Heart left ventricle (tissue), 16 donors: ENCODE measurements at regions not wholly inside any gene's neighbourhood (a gene's known extent, or its start where the extent isn't known, plus 50 kb on each side); places are given as distances from the start of the nearest gene placed in this dataset.

Experiments used
- ATAC-seq, 4 donors: fragments of 200-7000 bp; cut with Tn5 transposase; one replicate each; pipeline ENCODE4 v1.9.1; 2020 to 2022; ENCODE audit warnings: moderate library complexity in 4 of 4, mild to moderate bottlenecking in 3 of 4, moderate number of reproducible peaks in 1 of 4
- DNase-seq, 5 donors: peaks; one replicate each; pipeline ENCODE4 v3.0.0-alpha.2; 2020
- H3K27ac ChIP-seq, 12 donors: fragments of 200-600 bp; sonication (generic) in 4 of 12; one replicate each; pipeline versions ENCODE4 v1.5.0 to v1.8.0; 2016 to 2022; ENCODE audit warnings: mild to moderate bottlenecking in 2 of 12
- H3K27me3 ChIP-seq, 9 donors: fragments of 200-600 bp; sonication (generic) in 2 of 9; one replicate each; pipeline versions ENCODE4 v1.5.1 to v1.8.0; 2016 to 2022; ENCODE audit warnings: mild to moderate bottlenecking in 3 of 9
- H3K36me3 ChIP-seq, 9 donors: fragments of 200-600 bp; sonication (generic) in 2 of 9; one replicate each; pipeline versions ENCODE4 v1.5.0 to v1.8.0; 2018 to 2022; ENCODE audit warnings: mild to moderate bottlenecking in 2 of 9
- H3K4me1 ChIP-seq, 12 donors: fragments of 200-600 bp; sonication (generic) in 4 of 12; one replicate each; pipeline versions ENCODE4 v1.5.0 to v1.8.0; 2016 to 2022; ENCODE audit warnings: mild to moderate bottlenecking in 3 of 12
- H3K4me3 ChIP-seq, 12 donors: fragments of 200-600 bp; sonication (generic) in 4 of 12; one replicate each; pipeline versions ENCODE4 v1.5.0 to v1.8.0; 2017 to 2022; ENCODE audit warnings: mild to moderate bottlenecking in 9 of 12, moderate library complexity in 4 of 12
- H3K9me3 ChIP-seq, 12 donors: fragments of 200-600 bp; sonication (generic) in 4 of 12; one replicate each; pipeline versions ENCODE4 v1.5.0 to v1.8.0; 2016 to 2022; ENCODE audit warnings: mild to moderate bottlenecking in 1 of 12
- POLR2A ChIP-seq, 2 donors: fragments of 450-650 bp; IDR thresholded peaks; one replicate each; pipeline ENCODE4 v1.6.1; 2017; ENCODE audit warnings: antibody characterized with exemption in 2 of 2, mild to moderate bottlenecking in 2 of 2, moderate library complexity in 2 of 2
- WGBS, 4 donors: extraction: QIAGEN DNeasy Blood & Tissue Kit in 2 of 4; methylation state at CpG; one replicate each; pipeline versions ENCODE4 v1.1.5 to v1.1.7; 2013 to 2018; 5-methylcytosine and 5-hydroxymethylcytosine counted together
- intact Hi-C, 10 donors: fragments of 100-400 bp; cut with DNase I; formaldehyde crosslinking; loops; one replicate each; pipeline versions ENCODE4 v1.11.1 to v1.14.2; 2022
- TF ChIP-seq, protein P1 (sequence below), 12 donors: fragments of 200-600 bp; sonication (generic) in 4 of 12; IDR thresholded peaks; one replicate each; pipeline versions ENCODE4 v1.5.0 to v1.8.0; 2018 to 2022; ENCODE audit warnings: antibody characterized with exemption in 12 of 12, mild to moderate bottlenecking in 5 of 12
- donor health status: ischemic (EF 13 %, LVEDD 7.1; RV severe dilation, severe dysfunction).
- donor health status: healthy with polysubstance abuse.
- donor health status: DM: no; HTN: yes; CAD: no.
- donor health status: DM: no; HTN: no; CAD: no.
- donor health status: ischemic (EF 25% LVEDD 6.9; RV normal size, moderate dysfunction).
- donor health status: ischemic (EF 25% LVEDD 5.7; RV mildly dilated, moderate dysfunction).
- donor health status: healthy.
- donor health status: DM: yes; HTN: yes; CAD: no.
- donor health status: ischemic (EF 35%, LVEDD 5.7; RV mildly dilated, moderate dysfunction).
- donor health status: nonischemic (EF 11% LVEDD 7.7; RV severe dilation, severe dysfunction).
- donor health status: DM: yes; HTN: yes; CAD: no.
- donor health status: PGD.
- donor health status: ischemic (EF 29% LVEDD 5.4; RV normal size, mild dysfunction).
- donor health status: nonischemic (EF 23%, LVEDD 6.1; RV moderate dilation, normal function).

- Histone ChIP-seq H3K4me3 (no peak overlapping the region), H3K27ac (no peak overlapping the region), H3K36me3 (no peaks in the 10 kb centered on the region), H3K4me1 (no peaks in the 10 kb centered on the region), H3K27me3 (no peaks in the 10 kb centered on the region), H3K9me3 (peaks cover 0 to 19% (median 0%) of the 10 kb centered on the region in 12 donors)
- WGBS, 4 donors, result 79 to 89% (median 82%) methylated on average over 3 of the region's 3 CpGs
- TF ChIP-seq, protein P1, sequence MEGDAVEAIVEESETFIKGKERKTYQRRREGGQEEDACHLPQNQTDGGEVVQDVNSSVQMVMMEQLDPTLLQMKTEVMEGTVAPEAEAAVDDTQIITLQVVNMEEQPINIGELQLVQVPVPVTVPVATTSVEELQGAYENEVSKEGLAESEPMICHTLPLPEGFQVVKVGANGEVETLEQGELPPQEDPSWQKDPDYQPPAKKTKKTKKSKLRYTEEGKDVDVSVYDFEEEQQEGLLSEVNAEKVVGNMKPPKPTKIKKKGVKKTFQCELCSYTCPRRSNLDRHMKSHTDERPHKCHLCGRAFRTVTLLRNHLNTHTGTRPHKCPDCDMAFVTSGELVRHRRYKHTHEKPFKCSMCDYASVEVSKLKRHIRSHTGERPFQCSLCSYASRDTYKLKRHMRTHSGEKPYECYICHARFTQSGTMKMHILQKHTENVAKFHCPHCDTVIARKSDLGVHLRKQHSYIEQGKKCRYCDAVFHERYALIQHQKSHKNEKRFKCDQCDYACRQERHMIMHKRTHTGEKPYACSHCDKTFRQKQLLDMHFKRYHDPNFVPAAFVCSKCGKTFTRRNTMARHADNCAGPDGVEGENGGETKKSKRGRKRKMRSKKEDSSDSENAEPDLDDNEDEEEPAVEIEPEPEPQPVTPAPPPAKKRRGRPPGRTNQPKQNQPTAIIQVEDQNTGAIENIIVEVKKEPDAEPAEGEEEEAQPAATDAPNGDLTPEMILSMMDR (IDR thresholded peaks at IDR 0.05), result no peak
- TF ChIP-seq POLR2A (IDR thresholded peaks at IDR 0.05), result no peak
- ATAC-seq, result no peak
- intact Hi-C loops, result no loop called here
- no peak for DNase-seq
Observed at GRCh38 chr6:54998576-54998975, 152.0 kb downstream of the FAM83B start.

- 36 to 41% (median 39%) methylated on average over 4 of the region's 4 CpGs for WGBS, 4 donors
- H3K27ac ChIP-seq, result no peak overlapping the region
Observed at GRCh38 chr6:55003719-55004430, 157.3 kb downstream of the FAM83B start.

GRCh38 chr6:55009131-55009530 lies 162.6 kb downstream of the FAM83B start:
- peaks cover 0 to 6% (median 0%) of the 10 kb centered on the region in 12 donors for H3K4me1 ChIP-seq
- TF ChIP-seq POLR2A (IDR thresholded peaks at IDR 0.05), result no peak
- TF ChIP-seq, protein P1 (IDR thresholded peaks at IDR 0.05), result no peak
- WGBS, 4 donors, result 46 to 64% (median 53%) methylated on average over 7 to 8 of the region's 8 CpGs
- no peak for DNase-seq
- H3K4me3 ChIP-seq, result no peak overlapping the region
- no peaks in the 10 kb centered on the region for H3K27me3 ChIP-seq
- ATAC-seq, result no peak
- H3K9me3 ChIP-seq, result peaks cover 0 to 4% (median 0%) of the 10 kb centered on the region in 12 donors
- H3K36me3 ChIP-seq, result no peaks in the 10 kb centered on the region
- H3K27ac ChIP-seq, result no peak overlapping the region
- intact Hi-C loops, result no loop called here

More at GRCh38 chr6:55003719-55004430, 157.3 kb downstream of the FAM83B start:
- no peak overlapping the region for H3K4me3 ChIP-seq
- DNase-seq (no peak), ATAC-seq (peak in 2 of 4 donors; percentile 41 to 55)
- no peak for TF ChIP-seq POLR2A (IDR thresholded peaks at IDR 0.05)
- TF ChIP-seq, protein P1 (IDR thresholded peaks at IDR 0.05), result no peak
- H3K36me3 ChIP-seq, result no peaks in the 10 kb centered on the region
- no peaks in the 10 kb centered on the region for H3K27me3 ChIP-seq
- H3K4me1 ChIP-seq, result no peaks in the 10 kb centered on the region
- intact Hi-C loops, result no loop called here
- H3K9me3 ChIP-seq, result peaks cover 0 to 4% (median 0%) of the 10 kb centered on the region in 12 donors

- Histone ChIP-seq H3K4me1 (peaks cover 0 to 16% (median 0%) of the 10 kb centered on the region in 12 donors), H3K36me3 (no peaks in the 10 kb centered on the region), H3K4me3 (no peak overlapping the region), H3K9me3 (peaks cover 0 to 4% (median 0%) of the 10 kb centered on the region in 12 donors), H3K27ac (no peak overlapping the region), H3K27me3 (no peaks in the 10 kb centered on the region)
- DNase-seq (no peak), ATAC-seq (no peak)
- no peak for TF ChIP-seq POLR2A (IDR thresholded peaks at IDR 0.05)
- intact Hi-C loops, result no loop called here
- WGBS, 4 donors, result 63 to 72% (median 65%) methylated on average over 3 of the region's 3 CpGs
Observed at GRCh38 chr6:55011034-55011433, 163.3 kb upstream of the HCRTR2 start.
